Urothelium cell line (cell line): ENCODE measurements at regions not wholly inside any gene's neighbourhood (a gene's known extent, or its start where the extent isn't known, plus 50 kb on each side); places are given as distances from the start of the nearest gene placed in this dataset.

Source experiments
- DNase-seq: peaks from one replicate; pipeline ENCODE4 v3.0.0; 2011; ENCODE audit warnings: low spot score, mixed read lengths
- FAIRE-seq: peaks from 2 replicates; lab custom pipeline; 2011; peaks lifted over from hg19 to GRCh38; lab: Jason Lieb, UNC

DNA sequence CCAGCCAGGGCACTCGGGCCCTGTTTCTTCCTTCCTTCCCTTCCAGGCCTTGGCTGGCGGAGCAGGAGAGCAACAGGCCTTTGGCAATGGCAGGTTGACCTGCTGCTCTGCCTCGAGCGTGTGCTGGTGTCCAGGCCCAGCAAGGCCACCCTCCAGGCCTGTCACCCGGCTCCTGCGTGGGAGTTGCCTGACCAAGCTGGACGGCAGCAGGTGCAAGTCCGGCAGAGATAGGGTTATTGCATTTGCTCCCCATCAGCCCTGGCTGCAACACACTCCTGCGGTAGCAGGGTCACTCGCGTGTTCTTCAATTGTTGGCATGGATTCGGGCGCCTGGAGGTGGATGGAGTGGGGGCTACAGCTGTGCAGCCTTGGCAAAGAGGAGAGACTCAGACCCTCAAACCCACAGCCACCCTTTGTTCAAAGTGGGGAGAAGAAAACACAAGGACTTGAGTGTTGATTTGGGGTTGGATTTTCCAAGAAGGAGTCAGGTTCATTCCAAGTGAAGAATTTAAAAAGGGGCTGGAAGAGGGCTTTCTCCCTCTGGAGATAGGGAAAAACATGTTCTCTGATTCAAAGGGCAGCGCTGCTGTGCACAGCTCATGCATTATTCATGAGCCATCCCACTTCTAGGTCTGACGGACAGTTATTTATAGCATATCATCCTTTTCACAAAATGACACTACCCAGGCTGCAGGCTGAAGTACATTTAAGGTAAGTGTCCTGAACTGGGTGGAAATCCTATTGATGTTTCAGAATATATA is 64.2 kb upstream of the PITRM1 start:
- no peak for DNase-seq

GRCh38 chr10:3235996-3236510 is 63.5 kb upstream of the PITRM1 start:
- FAIRE-seq (no peak), DNase-seq (peak; percentile 13)

More for the DNA sequence above, 64.2 kb upstream of the PITRM1 start:
- FAIRE-seq: no peak

GRCh38 chr10:3235395-3235794 is 62.8 kb upstream of the PITRM1 start:
- FAIRE-seq: no peak
- no peak for DNase-seq

DNA sequence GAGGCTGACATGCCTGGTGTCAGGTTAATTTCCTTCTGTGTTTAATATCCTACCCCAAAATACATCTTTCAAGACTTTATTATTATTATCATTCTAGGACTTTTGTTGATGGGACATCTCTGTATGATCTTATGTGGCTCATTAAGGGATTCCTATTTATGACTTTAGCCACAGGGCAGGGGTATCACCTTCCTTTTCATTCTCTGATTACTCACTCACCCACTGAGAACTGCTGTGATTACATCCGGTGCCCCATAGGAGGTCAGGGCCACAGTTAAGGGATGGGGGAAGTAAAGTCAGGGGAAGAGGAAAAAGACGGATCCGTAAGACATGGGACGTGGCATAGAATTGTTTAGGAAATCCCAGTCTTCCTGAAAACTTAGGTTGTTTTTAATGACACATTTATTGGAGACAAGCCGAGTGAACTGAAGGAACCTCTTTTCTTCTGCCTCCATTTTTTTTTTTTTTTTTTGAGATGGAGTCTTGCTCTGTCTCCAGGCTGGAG is 61.0 kb upstream of the PITRM1 start:
- no peak for FAIRE-seq
- DNase-seq: no peak

GRCh38 chr10:3231951-3232730 is 59.6 kb upstream of the PITRM1 start:
- no peak for FAIRE-seq
- no peak for DNase-seq

- DNase-seq (no peak), FAIRE-seq (no peak)
Measured at GRCh38 chr10:3229815-3230214, 57.2 kb upstream of the PITRM1 start.

GRCh38 chr10:3228629-3228945 is 56.0 kb upstream of the PITRM1 start:
- FAIRE-seq (no peak), DNase-seq (no peak)

GRCh38 chr10:3226960-3227744 is 54.6 kb upstream of the PITRM1 start:
- FAIRE-seq: no peak
- peak; percentile 19 for DNase-seq

GRCh38 chr10:3225561-3225960 is 53.0 kb upstream of the PITRM1 start:
- DNase-seq (peak; percentile 11), FAIRE-seq (no peak)

DNA sequence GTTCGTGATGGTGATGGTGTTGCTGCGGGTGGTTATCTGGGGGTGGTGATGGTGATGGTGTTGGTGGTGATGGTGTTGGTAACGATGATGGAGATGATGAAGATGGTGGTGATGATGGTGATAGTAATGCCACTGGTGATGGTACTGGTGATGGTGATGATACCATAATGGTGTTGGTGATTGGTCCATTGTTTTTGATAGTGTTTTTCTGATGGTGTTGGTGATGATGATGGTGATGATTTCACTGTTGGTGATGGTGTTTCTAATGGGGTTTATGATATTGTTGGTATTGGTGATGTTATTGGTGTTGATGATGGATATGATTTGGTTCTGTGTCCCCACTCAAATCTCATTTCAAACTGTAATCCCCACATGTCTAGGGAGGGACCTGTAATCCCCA is 51.7 kb upstream of the PITRM1 start:
- DNase-seq (no peak), FAIRE-seq (no peak)

DNA sequence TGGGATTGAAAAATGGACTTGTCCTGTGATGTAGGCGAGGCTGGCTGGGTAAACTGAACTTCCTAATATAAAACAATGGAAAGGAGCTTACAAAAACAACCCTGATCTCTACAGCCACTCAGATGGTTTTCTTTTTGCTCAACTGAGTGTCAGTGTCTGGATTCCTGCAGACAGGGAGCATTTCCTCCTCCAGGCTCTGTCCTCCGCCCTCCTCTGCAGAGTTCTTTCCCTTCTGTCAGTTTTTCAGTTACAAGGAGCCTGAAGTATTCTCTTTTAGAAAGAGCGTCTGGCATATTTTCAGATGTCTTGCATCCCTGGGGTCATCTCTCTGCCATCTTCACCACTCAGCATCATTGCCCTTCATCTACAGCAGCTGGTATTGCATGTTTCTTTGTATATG is 50.0 kb upstream of the PITRM1 start:
- DNase-seq: no peak
- no peak for FAIRE-seq
